GM12873 (cell line): ENCODE measurements at regions not wholly inside any gene's neighbourhood (a gene's known extent, or its start where the extent isn't known, plus 50 kb on each side); places are given as distances from the start of the nearest gene placed in this dataset.

Source experiments
- TF ChIP-seq, protein P1 (sequence below): IDR thresholded peaks from 2 replicates; pipeline ENCODE4 v1.5.1; 2012; ENCODE audit warnings: low read depth, mild to moderate bottlenecking, moderate library complexity, low read length, control low read depth; ENCODE audit not compliant: insufficient read depth; ENCODE audit errors: missing control alignments

DNA sequence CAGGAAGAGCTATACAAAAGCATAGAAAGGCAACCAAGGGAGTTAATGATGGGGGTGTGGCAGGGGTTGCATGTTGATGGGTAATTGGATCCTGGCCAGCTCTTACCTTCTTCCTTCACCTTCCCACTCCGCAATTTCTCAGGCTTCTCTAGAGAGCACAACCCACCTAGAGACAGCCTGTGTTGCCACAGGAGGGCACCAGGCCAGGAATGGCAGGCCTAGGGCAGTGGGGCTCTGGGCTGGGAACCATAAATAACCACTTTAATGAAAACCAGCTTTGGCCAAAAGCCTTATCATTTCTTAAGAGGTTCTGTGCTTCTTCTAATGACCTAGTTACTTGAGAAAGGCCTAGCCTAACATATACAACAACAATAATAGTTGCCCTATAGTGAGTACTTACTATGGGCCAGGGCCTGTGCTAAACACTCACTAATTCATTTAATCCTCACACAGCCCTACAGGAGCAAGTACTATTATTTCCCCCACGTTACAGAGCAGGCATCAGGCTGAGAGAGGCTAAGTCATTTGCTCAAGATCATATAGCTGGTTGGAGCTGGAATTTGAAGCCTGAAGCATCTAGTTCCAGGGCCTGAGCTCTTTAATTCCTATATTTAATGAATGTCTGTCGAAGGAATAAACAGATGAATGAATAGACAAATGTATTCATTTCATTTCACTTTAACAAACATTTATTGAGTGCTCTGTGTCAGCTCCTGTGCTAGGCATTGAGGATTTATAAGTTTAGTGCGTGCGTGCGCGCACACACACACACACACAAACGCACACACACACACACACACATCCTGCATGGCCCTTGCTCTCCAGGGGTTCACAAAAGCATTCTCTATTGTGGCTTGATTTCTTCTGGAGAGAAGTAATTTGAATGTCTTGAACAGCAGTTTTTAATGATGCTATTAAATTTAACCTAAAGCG, 66.8 kb downstream of the RTL9 start:
- TF ChIP-seq, protein P1, sequence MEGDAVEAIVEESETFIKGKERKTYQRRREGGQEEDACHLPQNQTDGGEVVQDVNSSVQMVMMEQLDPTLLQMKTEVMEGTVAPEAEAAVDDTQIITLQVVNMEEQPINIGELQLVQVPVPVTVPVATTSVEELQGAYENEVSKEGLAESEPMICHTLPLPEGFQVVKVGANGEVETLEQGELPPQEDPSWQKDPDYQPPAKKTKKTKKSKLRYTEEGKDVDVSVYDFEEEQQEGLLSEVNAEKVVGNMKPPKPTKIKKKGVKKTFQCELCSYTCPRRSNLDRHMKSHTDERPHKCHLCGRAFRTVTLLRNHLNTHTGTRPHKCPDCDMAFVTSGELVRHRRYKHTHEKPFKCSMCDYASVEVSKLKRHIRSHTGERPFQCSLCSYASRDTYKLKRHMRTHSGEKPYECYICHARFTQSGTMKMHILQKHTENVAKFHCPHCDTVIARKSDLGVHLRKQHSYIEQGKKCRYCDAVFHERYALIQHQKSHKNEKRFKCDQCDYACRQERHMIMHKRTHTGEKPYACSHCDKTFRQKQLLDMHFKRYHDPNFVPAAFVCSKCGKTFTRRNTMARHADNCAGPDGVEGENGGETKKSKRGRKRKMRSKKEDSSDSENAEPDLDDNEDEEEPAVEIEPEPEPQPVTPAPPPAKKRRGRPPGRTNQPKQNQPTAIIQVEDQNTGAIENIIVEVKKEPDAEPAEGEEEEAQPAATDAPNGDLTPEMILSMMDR, result no peak

DNA sequence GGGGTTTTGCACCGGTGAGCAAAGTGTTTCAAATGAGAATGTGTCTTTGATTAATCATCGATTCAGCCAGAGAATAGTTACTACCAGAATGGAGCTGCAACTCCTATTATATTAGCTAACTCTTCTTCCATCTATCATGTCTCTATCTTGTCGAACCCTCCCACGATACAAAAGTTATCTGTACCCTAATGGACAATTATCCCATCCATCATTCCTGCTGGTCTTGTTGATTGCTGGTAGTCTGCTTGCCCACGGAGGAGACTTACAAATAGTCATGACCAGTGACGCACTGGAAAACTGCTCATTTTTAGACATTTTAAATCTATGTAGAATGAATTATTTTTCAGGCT, 67.5 kb downstream of the RTL9 start:
- TF ChIP-seq, protein P1, result no peak

DNA sequence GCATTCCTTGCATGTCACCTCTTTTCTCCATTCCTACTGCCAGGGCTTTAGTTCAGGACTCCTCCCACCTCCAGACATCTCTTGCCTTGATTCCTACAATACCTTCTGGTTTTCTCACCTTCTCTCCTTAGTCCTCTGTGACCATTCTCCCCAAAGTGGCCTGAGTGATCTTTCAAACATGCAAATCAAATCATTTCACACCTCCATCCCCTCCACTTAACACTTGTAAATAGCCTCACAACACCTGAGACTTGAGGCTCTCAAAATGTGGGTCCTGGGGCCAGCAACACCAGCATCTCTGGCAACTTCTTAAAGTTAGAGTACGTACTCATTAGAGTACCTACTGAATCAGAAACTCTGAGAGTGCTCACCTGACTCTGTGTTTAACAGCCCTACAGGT, 68.4 kb downstream of the RTL9 start:
- TF ChIP-seq, protein P1, result no peak

DNA sequence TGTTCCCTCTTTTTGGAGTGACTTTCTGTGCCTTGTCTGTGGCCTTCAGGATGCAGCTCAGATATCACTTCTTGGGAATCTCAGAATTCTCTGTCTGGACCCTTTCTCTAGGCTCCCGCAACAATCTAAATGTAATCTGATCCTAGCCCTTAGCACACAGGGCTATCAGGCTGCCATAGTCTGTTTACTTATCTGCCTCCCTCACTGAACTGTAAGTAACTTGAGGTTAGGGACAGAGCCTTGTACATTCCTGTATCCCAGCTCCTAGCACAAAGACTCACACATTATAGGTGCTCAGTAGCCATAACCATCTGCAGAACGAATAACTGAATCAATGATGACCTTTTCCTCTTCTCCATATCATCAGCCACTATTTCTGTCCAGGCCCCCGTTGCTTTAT, 69.5 kb downstream of the RTL9 start:
- TF ChIP-seq, protein P1, result no peak

DNA sequence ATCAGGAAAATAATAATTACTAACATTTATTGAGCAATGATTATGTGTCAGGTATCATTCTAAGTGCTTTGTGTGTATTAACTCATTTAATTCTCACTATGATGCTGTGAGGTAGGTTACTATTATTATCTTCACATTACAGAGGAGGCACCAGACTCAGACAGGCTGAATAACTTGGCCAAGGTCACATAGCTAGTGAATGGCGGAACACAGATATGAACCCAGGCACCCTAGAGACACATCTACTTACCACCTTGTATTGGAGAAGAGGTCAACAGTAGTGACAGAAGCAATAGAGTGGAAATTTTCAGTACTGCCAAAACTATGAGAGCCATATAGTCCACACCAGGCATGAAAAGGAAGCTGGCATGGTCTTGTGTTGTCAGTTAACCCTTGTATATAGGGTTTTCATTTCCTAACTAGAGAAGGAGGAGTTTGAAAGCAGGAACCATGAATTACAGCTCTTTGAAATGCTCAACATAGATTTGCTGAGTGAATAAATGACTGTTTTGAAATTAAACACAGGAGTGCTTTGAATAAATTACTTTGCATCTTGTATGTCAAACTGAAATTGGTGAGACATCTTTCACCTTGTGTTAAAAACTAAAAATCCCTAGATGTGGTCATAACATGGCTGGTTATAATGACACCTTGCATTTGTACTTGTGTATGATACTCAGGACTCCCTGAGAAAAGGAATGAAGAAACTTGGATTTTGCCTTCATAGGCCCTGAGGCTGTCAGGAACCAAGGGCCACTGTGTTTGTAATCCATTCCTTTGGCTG, 71.8 kb downstream of the RTL9 start:
- TF ChIP-seq, protein P1, result no peak

DNA sequence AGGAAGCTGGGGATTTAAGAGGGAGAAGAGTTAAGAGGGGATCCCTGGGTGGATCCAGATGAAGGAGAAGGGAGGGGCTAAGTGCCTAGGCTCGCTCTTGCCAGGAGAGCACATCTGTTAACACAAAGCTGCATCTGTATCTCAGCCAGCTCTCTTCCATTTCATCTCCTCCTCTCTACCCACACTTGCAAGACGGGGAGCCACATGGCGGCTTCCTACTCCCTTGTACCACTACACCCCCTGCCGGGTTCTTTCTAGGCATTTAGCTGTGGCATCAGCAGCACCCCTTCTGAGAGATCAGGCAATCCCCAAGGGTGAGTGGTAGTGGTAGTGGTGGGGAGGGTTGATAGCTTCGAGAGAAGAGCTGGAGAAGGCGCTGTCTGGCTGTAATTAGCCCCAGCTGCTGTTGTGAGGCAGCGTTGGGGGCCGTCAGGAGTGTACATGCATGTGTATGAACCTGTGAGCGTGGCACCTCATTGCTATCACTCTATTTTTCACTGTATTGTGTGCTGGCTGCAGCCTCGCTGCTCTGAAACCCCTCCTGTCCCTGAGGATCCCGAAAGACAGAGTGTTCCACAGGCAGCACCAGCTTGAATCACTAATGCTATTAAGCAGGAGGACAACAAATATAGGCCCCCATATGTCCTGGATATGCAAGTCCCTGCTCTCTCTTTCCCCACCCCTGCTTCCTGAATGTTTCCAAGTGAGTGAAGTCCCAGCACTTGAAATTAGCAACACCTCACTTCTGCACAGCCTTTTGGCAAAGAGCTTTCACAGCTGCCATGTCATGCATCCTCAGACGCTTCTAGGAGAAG, 73.7 kb downstream of the RTL9 start:
- TF ChIP-seq, protein P1, result no peak

DNA sequence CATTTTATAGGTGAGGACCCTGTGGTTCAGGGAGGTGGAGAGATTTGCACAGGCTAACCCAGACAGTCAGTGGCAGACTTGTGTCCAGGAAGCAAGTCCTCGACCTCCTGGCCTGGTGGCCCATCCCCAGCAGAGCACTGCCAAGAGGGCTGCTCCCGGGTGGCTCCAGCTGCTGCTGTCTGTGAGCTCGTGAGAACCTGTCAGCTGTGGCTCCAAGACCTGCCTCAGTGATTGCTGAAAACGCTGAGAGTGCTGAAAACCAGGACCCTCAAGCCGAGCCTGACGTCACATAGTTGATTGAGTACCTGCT, 74.2 kb downstream of the RTL9 start:
- TF ChIP-seq, protein P1, result no peak
